H4 (cell line): ENCODE measurements at regions not wholly inside any gene's neighbourhood (a gene's known extent, or its start where the extent isn't known, plus 50 kb on each side); places are given as distances from the start of the nearest gene placed in this dataset.

Experiments
- DNase-seq: peaks from one replicate; pipeline ENCODE4 v3.0.0-alpha.2; 2015; ENCODE audit warnings: low spot score

GRCh38 chr4:182971702-182972101 is 54.5 kb upstream of the DCTD start:
- no peak for DNase-seq

- no peak for DNase-seq
Measured at GRCh38 chr4:182969651-182970279, 52.6 kb upstream of the DCTD start.

GRCh38 chr4:182968917-182969650 is 51.9 kb upstream of the DCTD start:
- no peak for DNase-seq

GRCh38 chr4:182967403-182967802 is 50.2 kb upstream of the DCTD start:
- DNase-seq: no peak
